Adrenal gland (tissue), 9 donors: ENCODE measurements at regions not wholly inside any gene's neighbourhood (a gene's known extent, or its start where the extent isn't known, plus 50 kb on each side); places are given as distances from the start of the nearest gene placed in this dataset.

ENCODE experiments used
- DNase-seq, 7 donors: peaks; one replicate each; pipeline ENCODE4 v3.0.0-alpha.2; 2019 to 2020
- H3K27ac ChIP-seq, 5 donors: fragments of 200-600 bp; sonication (generic) in 4 of 5; 1 replicate in 3 of 5; 2 replicates in 2 of 5; pipeline versions ENCODE4 v1.5.1 to v1.8.0; 2016 to 2020; ENCODE audit warnings: mild to moderate bottlenecking in 1 of 5
- H3K27me3 ChIP-seq: fragments of 200-600 bp; 2 replicates; pipeline ENCODE4 v1.8.0; 2021
- H3K36me3 ChIP-seq, 2 donors: fragments of 200-600 bp; replicated peaks in 1 of 2; 1 replicate in 1 of 2; 2 replicates in 1 of 2; pipeline versions ENCODE4 v1.5.1 to v1.8.0; 2018 to 2022
- H3K4me1 ChIP-seq, 2 donors: fragments of 200-600 bp; replicated peaks in 1 of 2; 1 replicate in 1 of 2; 2 replicates in 1 of 2; pipeline versions ENCODE4 v1.5.1 to v1.8.0; 2018 to 2021
- H3K4me3 ChIP-seq, 4 donors: fragments of 200-600 bp; sonication (generic) in 3 of 4; one replicate each; pipeline ENCODE4 v1.5.1; 2016 to 2018
- H3K9me3 ChIP-seq, 3 donors: fragments of 200-600 bp; sonication (generic) in 1 of 3; replicated peaks in 1 of 3; 1 replicate in 2 of 3; 2 replicates in 1 of 3; pipeline versions ENCODE4 v1.5.1 to v1.8.0; 2016 to 2021
- CTCF ChIP-seq, 6 experiments: fragments of 450-650 bp in 4 of 6; fragments of 200-600 bp in 2 of 6; sonication (generic) in 1 of 6; IDR thresholded peaks; 1 replicate in 5 of 6; 2 replicates in 1 of 6; pipeline versions ENCODE4 v1.5.1 to v1.8.0; 2016 to 2021; ENCODE audit warnings: antibody characterized with exemption in 6 of 6, mild to moderate bottlenecking in 2 of 6, moderate library complexity in 1 of 6
- POLR2A ChIP-seq, 2 donors: fragments of 450-650 bp; IDR thresholded peaks; one replicate each; pipeline ENCODE4 v1.6.1; 2017; ENCODE audit warnings: antibody characterized with exemption in 2 of 2, mild to moderate bottlenecking in 2 of 2, moderate library complexity in 1 of 2
- WGBS, 4 donors: extraction: QIAGEN DNeasy Blood & Tissue Kit in 2 of 4; methylation state at CpG; one replicate each; pipeline versions ENCODE4 v1.1.5 to v1.1.7; 2013 to 2017; 5-methylcytosine and 5-hydroxymethylcytosine counted together
- intact Hi-C, 2 donors: fragments of 100-400 bp; cut with DNase I; formaldehyde crosslinking; loops; one replicate each; pipeline versions ENCODE4 v1.14.1 to v1.15.0; 2022 to 2023
- donor health status: healthy with polysubstance abuse.
- donor health status: Bipolar disorder and iron deficiency.
- donor health status: DM: yes; HTN: yes; CAD: no.
- donor health status: DM: no; HTN: no; CAD: no.
- donor health status: DM: no; HTN: no; CAD: no.

GRCh38 chr2:200737585-200737984 is 74.1 kb upstream of the BZW1 start:
- Histone ChIP-seq H3K36me3 (no peaks in the 10 kb centered on the region), H3K4me3 (no peak overlapping the region), H3K27me3 (no peaks in the 10 kb centered on the region), H3K9me3 (no peaks in the 10 kb centered on the region), H3K27ac (no peak overlapping the region), H3K4me1 (peaks cover 0 to 15% of the 10 kb centered on the region in 2 donors)
- intact Hi-C loops = no loop called here
- TF ChIP-seq CTCF (IDR thresholded peaks at IDR 0.05) = no peak
- TF ChIP-seq POLR2A (IDR thresholded peaks at IDR 0.05) = no peak
- 79 to 87% (median 83%) methylated on average over 4 of the region's 4 CpGs for WGBS, 4 donors
- no peak for DNase-seq

DNA sequence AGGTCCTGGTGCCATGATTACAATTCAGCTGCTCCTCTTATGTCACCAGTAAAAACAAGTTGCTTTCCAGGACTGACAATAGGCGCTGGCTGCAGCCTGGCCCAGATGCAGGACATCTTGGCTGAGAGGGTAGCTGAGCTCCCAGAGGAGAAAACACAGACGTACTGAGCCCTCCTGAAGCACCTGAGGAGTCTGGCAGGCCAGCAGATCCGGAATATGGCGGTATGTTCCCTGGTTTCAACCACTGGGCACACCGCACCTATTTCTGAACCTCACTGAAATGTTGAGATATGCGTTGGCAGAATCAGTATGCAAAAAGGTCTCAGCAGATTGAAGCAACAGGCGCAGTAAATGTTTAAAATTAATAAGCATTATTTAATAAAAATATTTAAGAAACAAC is 73.1 kb upstream of the BZW1 start:
- 81 to 91% (median 88%) methylated on average over 5 to 7 of the region's 7 CpGs for WGBS, 4 donors
- DNase-seq = no peak
- Histone ChIP-seq H3K27me3 (no peaks in the 10 kb centered on the region), H3K9me3 (no peaks in the 10 kb centered on the region), H3K36me3 (no peaks in the 10 kb centered on the region), H3K4me3 (no peak overlapping the region), H3K27ac (no peak overlapping the region), H3K4me1 (peaks cover 0 to 15% of the 10 kb centered on the region in 2 donors)
- TF ChIP-seq POLR2A (IDR thresholded peaks at IDR 0.05) = no peak
- no peak for TF ChIP-seq CTCF (IDR thresholded peaks at IDR 0.05)
- intact Hi-C loops = no loop called here

DNA sequence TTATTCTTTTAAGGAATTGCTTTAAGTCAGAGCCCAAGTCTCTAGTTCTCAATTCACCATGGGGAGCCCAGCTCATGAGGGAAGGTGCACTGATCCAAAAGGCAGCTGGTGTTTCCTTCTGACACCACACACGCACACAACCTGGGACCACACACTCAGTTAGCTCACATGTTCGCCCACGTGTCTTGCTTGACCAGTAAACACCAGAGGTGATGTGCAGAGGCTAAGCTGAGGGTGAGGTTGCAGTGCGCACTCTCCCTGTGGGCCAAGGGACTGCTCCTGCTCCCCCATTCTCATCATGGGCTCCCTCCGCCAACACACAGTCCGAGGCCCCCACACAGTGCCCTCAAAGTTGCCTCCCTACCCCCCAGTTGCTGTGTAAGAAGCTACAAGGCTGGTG is 70.8 kb upstream of the BZW1 start:
- Histone ChIP-seq H3K4me3 (no peak overlapping the region), H3K27me3 (no peaks in the 10 kb centered on the region), H3K27ac (peak overlapping the region in 2 of 5 donors; percentile 14 to 80), H3K9me3 (no peaks in the 10 kb centered on the region), H3K4me1 (peaks cover 0 to 15% of the 10 kb centered on the region in 2 donors), H3K36me3 (no peaks in the 10 kb centered on the region)
- intact Hi-C loops = no loop called here
- DNase-seq = no peak
- TF ChIP-seq POLR2A (IDR thresholded peaks at IDR 0.05) (no peak), CTCF (IDR thresholded peaks at IDR 0.05) (no peak)
- 77 to 94% (median 90%) methylated on average over 3 to 6 of the region's 6 CpGs for WGBS, 4 donors

DNA sequence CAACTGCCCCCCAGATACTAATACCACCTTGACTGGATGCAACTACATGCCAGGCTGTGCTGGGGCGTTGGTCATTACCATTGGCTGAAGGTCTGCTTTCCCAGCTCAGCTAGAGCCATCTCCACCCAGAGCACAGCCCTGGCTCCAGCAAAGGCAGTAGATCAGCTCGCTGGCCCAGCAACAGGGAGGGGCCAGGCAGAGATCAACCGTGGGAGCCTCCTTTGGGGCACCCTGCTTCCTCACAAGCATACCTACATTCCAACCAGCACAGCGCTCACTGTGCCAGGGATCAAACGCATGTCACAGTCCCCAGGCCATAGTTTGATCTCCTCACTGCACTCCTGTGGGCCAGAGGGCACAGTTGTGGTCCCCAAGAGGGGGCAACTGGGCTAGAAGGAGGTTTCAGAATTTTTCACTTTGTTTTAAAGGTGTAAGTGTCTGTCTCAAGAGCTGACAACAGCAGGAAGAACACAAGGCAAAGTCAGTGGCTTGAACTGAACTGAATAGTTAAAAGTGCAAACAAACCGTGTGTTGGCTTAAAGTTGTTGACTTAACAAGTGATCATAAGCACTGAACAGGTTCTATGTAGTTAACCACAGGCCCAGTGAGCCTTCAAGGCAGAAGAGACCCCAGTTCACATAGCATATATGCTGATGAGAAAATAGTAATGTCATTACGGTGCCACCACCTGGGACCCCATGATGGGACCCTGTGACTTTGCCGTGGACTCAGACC is 70.1 kb upstream of the BZW1 start:
- DNase-seq = no peak
- Histone ChIP-seq H3K27ac (peak overlapping the region in 2 of 5 donors; percentile 14 to 80), H3K4me1 (peaks cover 0 to 12% of the 10 kb centered on the region in 2 donors), H3K27me3 (no peaks in the 10 kb centered on the region), H3K36me3 (no peaks in the 10 kb centered on the region), H3K9me3 (no peaks in the 10 kb centered on the region), H3K4me3 (no peak overlapping the region)
- TF ChIP-seq POLR2A (IDR thresholded peaks at IDR 0.05) = no peak
- no peak for TF ChIP-seq CTCF (IDR thresholded peaks at IDR 0.05)
- WGBS, 4 donors = 72 to 80% (median 76%) methylated on average over 6 to 8 of the region's 8 CpGs
- intact Hi-C loops = no loop called here
